ENCODE measurements at regions not wholly inside any gene's neighbourhood (a gene's known extent, or its start where the extent isn't known, plus 50 kb on each side); places are given as distances from the start of the nearest gene placed in this dataset.
"Not testable (repeated sequence)": the region's sequence is repeated elsewhere in the genome, so short reads cannot be mapped to it uniquely, and the experiment has no call there.

DNA sequence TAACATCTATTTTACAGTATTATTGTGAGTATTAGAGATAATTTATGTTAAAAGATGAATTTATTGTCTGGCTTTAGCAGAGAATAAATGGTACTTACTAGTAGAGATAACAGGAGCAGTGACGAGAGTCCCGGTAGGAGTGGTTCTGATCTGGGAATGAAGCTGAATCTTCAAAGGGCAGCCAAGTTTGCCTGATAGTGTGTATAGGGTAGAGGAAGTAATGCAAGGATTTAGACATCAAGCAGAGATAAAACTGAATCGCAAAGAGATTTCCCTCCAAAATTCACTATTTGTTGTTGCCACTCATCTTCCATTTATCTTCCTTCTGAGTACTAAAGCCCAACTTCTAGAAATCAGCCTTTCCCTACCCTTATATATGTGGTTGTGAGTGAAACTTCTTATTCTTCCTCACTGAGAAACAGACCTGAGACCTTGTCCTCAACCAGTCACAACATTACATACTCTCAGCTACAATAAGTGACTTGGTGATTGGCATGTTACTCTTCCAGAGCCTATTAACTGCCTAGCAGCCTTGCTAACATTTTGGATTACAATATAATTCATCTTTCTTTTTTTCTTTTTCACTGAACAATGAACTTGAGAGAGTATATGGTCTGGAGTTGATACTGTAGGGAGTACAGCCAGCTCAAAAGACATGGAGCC is 692.7 kb upstream of the ZNF385D start:
- H3K9me3 ChIP-seq: no peaks in the 10 kb centered on the region
- no peak overlapping the region for H3K4me2 ChIP-seq
- no peaks in the 10 kb centered on the region; the same call in 1 of the 2 replicates for H4K20me1 ChIP-seq (ENCODE audit: insufficient read depth)
- POLR2A ChIA-PET: no interaction called here
- WGBS (ENCODE audit: low lambda C conversion rate): 80% methylated on average over 3 of the region's 3 CpGs
- no peak for TF ChIP-seq RCOR1 (IDR thresholded peaks at IDR 0.05; ENCODE audit: low read length)
- no peak for TF ChIP-seq RFX5 (IDR thresholded peaks at IDR 0.05; ENCODE audit: low read length)
- TF ChIP-seq CHD2 (IDR thresholded peaks at IDR 0.05; ENCODE audit: low read length, partially characterized antibody): no peak
- no peak for TF ChIP-seq FOXM1 (IDR thresholded peaks at IDR 0.05; ENCODE audit: low read depth)
- TF ChIP-seq YY1 (IDR thresholded peaks at IDR 0.05; ENCODE audit: low read depth): no peak
- no peak for TF ChIP-seq GABPA (IDR thresholded peaks at IDR 0.05; ENCODE audit: low read depth)
- no peak for TF ChIP-seq MXI1 (IDR thresholded peaks at IDR 0.05; ENCODE audit: low read depth, low read length)
- TF ChIP-seq, protein P1, sequence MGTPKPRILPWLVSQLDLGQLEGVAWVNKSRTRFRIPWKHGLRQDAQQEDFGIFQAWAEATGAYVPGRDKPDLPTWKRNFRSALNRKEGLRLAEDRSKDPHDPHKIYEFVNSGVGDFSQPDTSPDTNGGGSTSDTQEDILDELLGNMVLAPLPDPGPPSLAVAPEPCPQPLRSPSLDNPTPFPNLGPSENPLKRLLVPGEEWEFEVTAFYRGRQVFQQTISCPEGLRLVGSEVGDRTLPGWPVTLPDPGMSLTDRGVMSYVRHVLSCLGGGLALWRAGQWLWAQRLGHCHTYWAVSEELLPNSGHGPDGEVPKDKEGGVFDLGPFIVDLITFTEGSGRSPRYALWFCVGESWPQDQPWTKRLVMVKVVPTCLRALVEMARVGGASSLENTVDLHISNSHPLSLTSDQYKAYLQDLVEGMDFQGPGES (IDR thresholded peaks at IDR 0.05; ENCODE audit: low read depth, low read length): no peak
- TF ChIP-seq, protein P2, sequence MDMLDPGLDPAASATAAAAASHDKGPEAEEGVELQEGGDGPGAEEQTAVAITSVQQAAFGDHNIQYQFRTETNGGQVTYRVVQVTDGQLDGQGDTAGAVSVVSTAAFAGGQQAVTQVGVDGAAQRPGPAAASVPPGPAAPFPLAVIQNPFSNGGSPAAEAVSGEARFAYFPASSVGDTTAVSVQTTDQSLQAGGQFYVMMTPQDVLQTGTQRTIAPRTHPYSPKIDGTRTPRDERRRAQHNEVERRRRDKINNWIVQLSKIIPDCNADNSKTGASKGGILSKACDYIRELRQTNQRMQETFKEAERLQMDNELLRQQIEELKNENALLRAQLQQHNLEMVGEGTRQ (IDR thresholded peaks at IDR 0.05; ENCODE audit: borderline replicate concordance, low read depth, low read length): no peak
- no peak for TF ChIP-seq POLR2AphosphoS5 (IDR thresholded peaks at IDR 0.05; ENCODE audit: low read depth, low read length)
- TF ChIP-seq, protein P3, sequence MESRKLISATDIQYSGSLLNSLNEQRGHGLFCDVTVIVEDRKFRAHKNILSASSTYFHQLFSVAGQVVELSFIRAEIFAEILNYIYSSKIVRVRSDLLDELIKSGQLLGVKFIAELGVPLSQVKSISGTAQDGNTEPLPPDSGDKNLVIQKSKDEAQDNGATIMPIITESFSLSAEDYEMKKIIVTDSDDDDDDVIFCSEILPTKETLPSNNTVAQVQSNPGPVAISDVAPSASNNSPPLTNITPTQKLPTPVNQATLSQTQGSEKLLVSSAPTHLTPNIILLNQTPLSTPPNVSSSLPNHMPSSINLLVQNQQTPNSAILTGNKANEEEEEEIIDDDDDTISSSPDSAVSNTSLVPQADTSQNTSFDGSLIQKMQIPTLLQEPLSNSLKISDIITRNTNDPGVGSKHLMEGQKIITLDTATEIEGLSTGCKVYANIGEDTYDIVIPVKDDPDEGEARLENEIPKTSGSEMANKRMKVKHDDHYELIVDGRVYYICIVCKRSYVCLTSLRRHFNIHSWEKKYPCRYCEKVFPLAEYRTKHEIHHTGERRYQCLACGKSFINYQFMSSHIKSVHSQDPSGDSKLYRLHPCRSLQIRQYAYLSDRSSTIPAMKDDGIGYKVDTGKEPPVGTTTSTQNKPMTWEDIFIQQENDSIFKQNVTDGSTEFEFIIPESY (IDR thresholded peaks at IDR 0.05; ENCODE audit: borderline replicate concordance, low read depth): no peak
- no peak for TF ChIP-seq TCF12 (IDR thresholded peaks at IDR 0.05)
- no peaks in the 10 kb centered on the region for H3F3A ChIP-seq (replicated peaks; ENCODE audit: insufficient read depth)
- H3K27me3 ChIP-seq (ENCODE audit: insufficient read depth): no peaks in the 10 kb centered on the region
- H3K4me3 ChIP-seq (ENCODE audit: low read depth in 2 of 2, low read length in 1 of 2): no peak overlapping the region
- H3K9me2 ChIP-seq: no peaks in the 10 kb centered on the region
- no peak overlapping the region for H3K9ac ChIP-seq
- H2AFZ ChIP-seq (ENCODE audit: low read depth): no peak overlapping the region
- H3K79me2 ChIP-seq (ENCODE audit: insufficient read depth): no peaks in the 10 kb centered on the region
- CTCF ChIA-PET: interaction anchor here (1.0 kb wide), 1 partner anchor 11 kb away, joined by 3 read pairs; no protein-coding TSS in a partner anchor
- DNase-seq: no peak
- H3K27ac ChIP-seq (ENCODE audit: low read depth in 2 of 2, low read length in 1 of 2): no peak overlapping the region
- H3K36me3 ChIP-seq (replicated peaks in 1 of 2; ENCODE audit: control insufficient read depth in 1 of 2, insufficient read depth in 2 of 2, low read length in 1 of 2): no peaks in the 10 kb centered on the region
- no peaks in the 10 kb centered on the region for H3K4me1 ChIP-seq (ENCODE audit: control insufficient read depth in 1 of 2, insufficient read depth in 2 of 2, low read depth in 1 of 2, low read length in 1 of 2)

DNA sequence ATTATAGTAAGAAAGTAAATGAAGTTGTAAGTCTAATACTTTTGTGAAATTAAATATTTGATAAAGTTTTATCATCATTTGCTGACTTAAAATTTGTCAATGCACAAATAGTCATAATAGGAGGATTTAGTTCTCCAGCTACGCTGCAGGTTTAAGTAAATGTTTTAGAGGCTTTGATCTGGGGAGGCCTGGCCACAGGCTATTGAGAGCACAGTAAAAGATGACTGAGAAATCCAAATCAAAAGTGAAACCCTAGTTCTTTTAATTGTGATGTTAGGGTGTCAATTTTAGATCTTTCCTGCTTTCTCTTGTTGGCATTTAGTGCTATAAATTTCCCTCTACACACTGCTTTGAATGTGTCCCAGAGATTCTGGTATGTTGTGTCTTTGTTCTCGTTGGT is 694.3 kb upstream of the ZNF385D start:
- H3K4me3 ChIP-seq (ENCODE audit: low read depth in 2 of 2, low read length in 1 of 2); DNase-seq; H3K79me2 ChIP-seq (ENCODE audit: insufficient read depth); CTCF ChIA-PET; H3K4me1 ChIP-seq (ENCODE audit: control insufficient read depth in 1 of 2, insufficient read depth in 2 of 2, low read depth in 1 of 2, low read length in 1 of 2); H3K9ac ChIP-seq; H3F3A ChIP-seq (replicated peaks; ENCODE audit: insufficient read depth); H3K9me3 ChIP-seq; H3K4me2 ChIP-seq; H3K27me3 ChIP-seq (ENCODE audit: insufficient read depth); H3K27ac ChIP-seq (ENCODE audit: low read depth in 2 of 2, low read length in 1 of 2); H4K20me1 ChIP-seq (ENCODE audit: insufficient read depth); H2AFZ ChIP-seq (ENCODE audit: low read depth); POLR2A ChIA-PET; H3K9me2 ChIP-seq; H3K36me3 ChIP-seq (replicated peaks in 1 of 2; ENCODE audit: control insufficient read depth in 1 of 2, insufficient read depth in 2 of 2, low read length in 1 of 2): not testable (repeated sequence)
- 36% methylated on average over 2 of the region's 2 CpGs for WGBS (ENCODE audit: low lambda C conversion rate)

Data from SK-N-SH (cell line).